ENCODE measurements at regions not wholly inside any gene's neighbourhood (a gene's known extent, or its start where the extent isn't known, plus 50 kb on each side); places are given as distances from the start of the nearest gene placed in this dataset.

GRCh38 chr12:125687403-125687802, 622.2 kb downstream of the AACS start:
- no peak for TF ChIP-seq CTCF (IDR thresholded peaks at IDR 0.05; ENCODE audit: extremely low read depth in 1 of 2, insufficient read depth in 1 of 2, low read depth in 1 of 2, low read length in 2 of 2)
- no peak for TF ChIP-seq MAX (IDR thresholded peaks at IDR 0.05; ENCODE audit: insufficient read depth, insufficient read length)
- no peak for TF ChIP-seq EZH2 (IDR thresholded peaks at IDR 0.05; ENCODE audit: borderline replicate concordance, low read depth, low read length, severe bottlenecking)
- no peak for TF ChIP-seq POLR2A (IDR thresholded peaks at IDR 0.05; ENCODE audit: low read depth, low read length)
- TF ChIP-seq POLR2AphosphoS5 (IDR thresholded peaks at IDR 0.05; ENCODE audit: insufficient read depth, low read depth, low read length) = no peak

Data from endothelial cell of umbilical vein (primary cell).